Kidney (tissue), 13 donors: ENCODE measurements at regions not wholly inside any gene's neighbourhood (a gene's known extent, or its start where the extent isn't known, plus 50 kb on each side); places are given as distances from the start of the nearest gene placed in this dataset.

Source experiments
- DNase-seq, 5 donors: peaks; one replicate each; pipeline ENCODE4 v3.0.0-alpha.2; 2013 to 2020
- FAIRE-seq: peaks from 2 replicates; lab custom pipeline; 2012; peaks lifted over from hg19 to GRCh38; lab: Jason Lieb, UNC
- H3K27ac ChIP-seq, 2 donors: one replicate each; pipeline ENCODE4 v1.7.0; 2013; ENCODE audit warnings: low read depth in 2 of 2, low read length in 2 of 2, inconsistent platforms in 1 of 2
- H3K27me3 ChIP-seq: one replicate; pipeline ENCODE4 v1.7.1; 2013; ENCODE audit warnings: low read length, inconsistent platforms; ENCODE audit not compliant: control insufficient read depth, insufficient read depth
- H3K36me3 ChIP-seq, 3 donors: one replicate each; pipeline versions ENCODE4 v1.7.0 to v1.7.1; 2013; ENCODE audit warnings: low read length in 3 of 3, control low read depth in 1 of 3, inconsistent platforms in 1 of 3; ENCODE audit not compliant: insufficient read depth in 3 of 3, control insufficient read depth in 2 of 3
- H3K4me1 ChIP-seq, 3 donors: one replicate each; pipeline versions ENCODE4 v1.7.0 to v1.7.1; 2013; ENCODE audit warnings: low read length in 3 of 3, inconsistent platforms in 1 of 3, low read depth in 1 of 3; ENCODE audit not compliant: control insufficient read depth in 2 of 3, insufficient read depth in 2 of 3
- H3K4me3 ChIP-seq, 3 donors: one replicate each; pipeline versions ENCODE4 v1.7.0 to v1.8.1; 2013; ENCODE audit warnings: low read length in 3 of 3, control low read depth in 1 of 3, inconsistent platforms in 1 of 3
- H3K9ac ChIP-seq, 3 donors: one replicate each; pipeline versions ENCODE4 v1.7.0 to v1.7.1; 2013; ENCODE audit warnings: low read length in 3 of 3, control low read depth in 1 of 3, inconsistent platforms in 1 of 3
- H3K9me3 ChIP-seq, 3 donors: one replicate each; pipeline versions ENCODE4 v1.7.0 to v1.7.1; 2013; ENCODE audit warnings: low read length in 3 of 3, control low read depth in 1 of 3, inconsistent platforms in 1 of 3; ENCODE audit not compliant: control insufficient read depth in 2 of 3, insufficient read depth in 1 of 3
- intact Hi-C: fragments of 100-400 bp; cut with DNase I; formaldehyde crosslinking; loops from one replicate; pipeline ENCODE4 v1.11.1; 2022
- TF ChIP-seq, protein P1 (sequence below): IDR thresholded peaks from 3 replicates; pipeline ENCODE4 v1.5.1; 2012; ENCODE audit warnings: mild to moderate bottlenecking, moderate library complexity, borderline replicate concordance; ENCODE audit not compliant: insufficient read depth; ENCODE audit errors: extremely low read depth
- donor health status: control.
- donor health status: control.
- donor health status: control.
- donor health status: control.
- donor health status: control.
- donor health status: DM: yes; HTN: yes; CAD: no.
- donor health status: Normal renal cell carcinoma (clear cell type).

DNA sequence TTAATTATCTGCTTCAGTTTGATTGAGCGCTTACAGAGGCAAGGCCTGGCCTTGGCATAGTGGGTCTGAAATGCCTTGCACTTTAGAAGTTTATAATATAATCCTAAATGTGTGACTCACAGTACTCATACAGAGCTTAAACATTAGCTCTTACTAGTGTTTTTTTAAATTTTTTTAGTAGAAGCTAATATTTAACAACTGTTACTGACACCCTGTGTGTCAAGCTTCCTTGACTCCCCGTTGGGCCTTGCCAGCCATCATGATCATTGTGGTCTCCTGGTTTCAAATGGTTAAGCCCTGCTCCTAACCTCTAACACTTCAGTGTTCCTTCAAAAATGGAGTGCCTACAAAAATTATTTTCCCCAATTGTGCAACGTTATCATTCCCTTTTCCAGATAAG is 126.9 kb downstream of the GALC start:
- no peak overlapping the region for H3K4me3 ChIP-seq

DNA sequence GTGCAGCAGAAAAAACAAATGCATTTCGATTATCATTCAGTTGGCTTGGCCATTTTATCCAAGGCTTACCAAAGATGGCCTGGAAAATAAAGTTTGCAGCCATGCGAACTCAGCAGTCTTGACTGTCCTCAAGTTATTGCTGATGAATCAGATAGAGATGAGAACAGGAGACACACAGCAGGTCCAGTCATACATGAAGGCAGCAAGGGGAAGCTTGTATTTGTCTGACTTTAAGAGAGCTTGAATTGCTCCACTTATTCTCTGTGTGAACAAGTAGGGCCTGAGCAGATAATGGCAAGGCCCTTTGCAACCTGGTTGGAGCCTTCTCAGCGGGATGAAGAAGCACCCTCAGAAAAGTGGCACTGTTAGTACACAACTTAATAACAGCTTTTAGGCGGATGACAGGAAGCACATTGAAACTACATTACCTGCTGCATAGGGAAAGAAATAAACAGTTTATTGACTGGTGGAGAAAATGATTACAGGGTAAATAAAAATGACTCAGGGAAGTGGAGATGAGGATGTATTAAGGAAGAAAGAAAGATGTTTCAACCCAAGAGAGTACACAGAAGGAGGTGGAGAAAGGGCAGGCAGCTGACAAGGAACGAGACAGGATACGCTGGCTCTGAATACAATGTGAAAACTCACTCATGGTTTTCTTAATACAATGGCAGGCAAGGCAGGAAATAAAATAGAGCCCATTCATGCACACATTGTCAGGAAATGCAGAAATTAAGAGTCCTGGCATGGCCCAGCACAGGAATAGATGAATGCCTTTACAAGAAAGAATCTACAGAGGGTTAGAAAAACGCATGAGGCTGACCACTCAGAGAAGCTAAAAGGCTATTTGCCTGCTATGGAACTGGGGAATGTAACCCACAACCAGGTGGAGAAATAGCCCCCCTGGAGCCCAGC is 128.4 kb downstream of the GALC start:
- FAIRE-seq (no peak), DNase-seq (no peak)
- no peaks in the 10 kb centered on the region for H3K27me3 ChIP-seq
- no peak overlapping the region for H3K4me3 ChIP-seq
- no peaks in the 10 kb centered on the region for H3K9me3 ChIP-seq
- no peaks in the 10 kb centered on the region for H3K4me1 ChIP-seq
- no peak overlapping the region for H3K27ac ChIP-seq
- TF ChIP-seq, protein P1, sequence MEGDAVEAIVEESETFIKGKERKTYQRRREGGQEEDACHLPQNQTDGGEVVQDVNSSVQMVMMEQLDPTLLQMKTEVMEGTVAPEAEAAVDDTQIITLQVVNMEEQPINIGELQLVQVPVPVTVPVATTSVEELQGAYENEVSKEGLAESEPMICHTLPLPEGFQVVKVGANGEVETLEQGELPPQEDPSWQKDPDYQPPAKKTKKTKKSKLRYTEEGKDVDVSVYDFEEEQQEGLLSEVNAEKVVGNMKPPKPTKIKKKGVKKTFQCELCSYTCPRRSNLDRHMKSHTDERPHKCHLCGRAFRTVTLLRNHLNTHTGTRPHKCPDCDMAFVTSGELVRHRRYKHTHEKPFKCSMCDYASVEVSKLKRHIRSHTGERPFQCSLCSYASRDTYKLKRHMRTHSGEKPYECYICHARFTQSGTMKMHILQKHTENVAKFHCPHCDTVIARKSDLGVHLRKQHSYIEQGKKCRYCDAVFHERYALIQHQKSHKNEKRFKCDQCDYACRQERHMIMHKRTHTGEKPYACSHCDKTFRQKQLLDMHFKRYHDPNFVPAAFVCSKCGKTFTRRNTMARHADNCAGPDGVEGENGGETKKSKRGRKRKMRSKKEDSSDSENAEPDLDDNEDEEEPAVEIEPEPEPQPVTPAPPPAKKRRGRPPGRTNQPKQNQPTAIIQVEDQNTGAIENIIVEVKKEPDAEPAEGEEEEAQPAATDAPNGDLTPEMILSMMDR, result no peak
- H3K36me3 ChIP-seq, result no peaks in the 10 kb centered on the region
- intact Hi-C loops, result no loop called here
- H3K9ac ChIP-seq, result no peak overlapping the region

More for the DNA sequence above, 126.9 kb downstream of the GALC start:
- FAIRE-seq (no peak), DNase-seq (no peak)
- TF ChIP-seq, protein P1, result no peak
- H3K9me3 ChIP-seq, result no peaks in the 10 kb centered on the region
- intact Hi-C loops, result no loop called here
- H3K4me1 ChIP-seq, result no peaks in the 10 kb centered on the region
- H3K27ac ChIP-seq, result no peak overlapping the region
- no peaks in the 10 kb centered on the region for H3K36me3 ChIP-seq
- H3K27me3 ChIP-seq, result no peaks in the 10 kb centered on the region
- no peak overlapping the region for H3K9ac ChIP-seq

DNA sequence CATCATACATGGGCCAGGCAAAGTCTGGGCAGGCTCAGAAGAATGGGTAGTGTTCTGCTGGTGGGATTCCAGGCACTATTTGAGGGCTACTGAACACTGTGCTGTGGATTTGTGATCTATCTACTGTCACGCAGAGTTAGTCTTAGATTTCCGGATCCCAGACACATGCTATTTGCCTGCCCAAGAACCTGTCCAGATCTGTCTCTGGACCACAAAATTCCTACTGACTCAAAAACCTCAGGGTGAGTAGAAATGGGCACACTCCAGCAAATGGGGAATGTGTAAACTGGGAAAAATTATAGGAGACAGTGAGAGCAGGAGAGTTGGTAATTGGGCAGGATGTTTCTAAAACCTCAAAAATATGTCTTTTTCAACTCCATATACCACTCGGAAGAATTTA is 129.9 kb downstream of the GALC start:
- intact Hi-C loops, result no loop called here
- TF ChIP-seq, protein P1, result no peak
- Histone ChIP-seq H3K9me3 (no peaks in the 10 kb centered on the region), H3K4me1 (no peaks in the 10 kb centered on the region), H3K9ac (no peak overlapping the region), H3K27ac (no peak overlapping the region), H3K27me3 (no peaks in the 10 kb centered on the region), H3K36me3 (no peaks in the 10 kb centered on the region), H3K4me3 (no peak overlapping the region)
- FAIRE-seq (no peak), DNase-seq (no peak)
